Neuronal stem cell (in vitro differentiated cells): ENCODE measurements at regions not wholly inside any gene's neighbourhood (a gene's known extent, or its start where the extent isn't known, plus 50 kb on each side); places are given as distances from the start of the nearest gene placed in this dataset.

Source experiments
- DNase-seq: peaks from one replicate; pipeline ENCODE4 v3.0.0-alpha.2; 2013; ENCODE audit warnings: low spot score
- H2AFZ ChIP-seq: one replicate; pipeline ENCODE4 v1.6.1; 2013; ENCODE audit warnings: mild to moderate bottlenecking, low read length, inconsistent platforms
- H2AK5ac ChIP-seq: 2 replicates; pipeline ENCODE4 v1.6.1; 2013; ENCODE audit warnings: low read depth, mild to moderate bottlenecking, inconsistent platforms, low read length, moderate library complexity, mixed read lengths
- H2BK120ac ChIP-seq: 2 replicates; pipeline ENCODE4 v1.6.1; 2013; ENCODE audit warnings: low read depth, mild to moderate bottlenecking, inconsistent platforms, low read length, moderate library complexity, mixed read lengths
- H2BK12ac ChIP-seq: one replicate; pipeline ENCODE4 v1.6.1; 2013; ENCODE audit warnings: low read length, inconsistent platforms
- H2BK15ac ChIP-seq: 2 replicates; pipeline ENCODE4 v1.6.1; 2013; ENCODE audit warnings: mild to moderate bottlenecking, low read length, inconsistent platforms, mixed read lengths
- H2BK5ac ChIP-seq: one replicate; pipeline ENCODE4 v1.6.1; 2013; ENCODE audit warnings: inconsistent platforms, mild to moderate bottlenecking, low read length, moderate library complexity
- H3K14ac ChIP-seq: one replicate; pipeline ENCODE4 v1.6.1; 2013; ENCODE audit warnings: low read length, inconsistent platforms
- H3K18ac ChIP-seq: 2 replicates; pipeline ENCODE4 v1.6.1; 2013; ENCODE audit warnings: low read length, inconsistent platforms
- H3K23ac ChIP-seq: 2 replicates; pipeline ENCODE4 v1.6.1; 2013; ENCODE audit warnings: low read depth, mild to moderate bottlenecking, mixed read lengths, low read length, inconsistent platforms; ENCODE audit not compliant: poor library complexity
- H3K27ac ChIP-seq: replicated peaks from 3 replicates; pipeline ENCODE4 v1.5.1; 2013; ENCODE audit warnings: low read length, inconsistent platforms
- H3K27me3 ChIP-seq, 3 experiments: 2 replicates each; pipeline ENCODE4 v1.6.1; 2013; ENCODE audit warnings: low read length in 3 of 3, mild to moderate bottlenecking in 2 of 3, inconsistent platforms in 1 of 3, low read depth in 1 of 3, mixed read lengths in 1 of 3, moderate library complexity in 1 of 3; ENCODE audit not compliant: control insufficient read depth in 3 of 3, insufficient read depth in 3 of 3
- H3K36me3 ChIP-seq, 2 donors: replicated peaks in 1 of 2; 2 replicates each; pipeline ENCODE4 v1.6.1; 2013; ENCODE audit warnings: low read length in 2 of 2; ENCODE audit not compliant: control insufficient read depth in 2 of 2, insufficient read depth in 2 of 2
- H3K4ac ChIP-seq: 2 replicates; pipeline ENCODE4 v1.6.1; 2013; ENCODE audit warnings: inconsistent platforms, mild to moderate bottlenecking, low read length, moderate library complexity
- H3K4me1 ChIP-seq, 2 donors: 1 replicate in 1 of 2; 2 replicates in 1 of 2; pipeline ENCODE4 v1.6.1; 2013; ENCODE audit warnings: low read length in 2 of 2, low read depth in 1 of 2; ENCODE audit not compliant: control insufficient read depth in 2 of 2, insufficient read depth in 1 of 2
- H3K4me2 ChIP-seq: one replicate; pipeline ENCODE4 v1.6.1; 2013; ENCODE audit warnings: mild to moderate bottlenecking, low read length, inconsistent platforms; ENCODE audit not compliant: insufficient read depth, poor library complexity, severe bottlenecking
- H3K4me3 ChIP-seq, 2 donors: 2 replicates each; pipeline ENCODE4 v1.5.1; 2013; ENCODE audit warnings: low read length in 2 of 2, mild to moderate bottlenecking in 2 of 2, inconsistent platforms in 1 of 2, moderate library complexity in 1 of 2
- H3K79me1 ChIP-seq: one replicate; pipeline ENCODE4 v1.6.1; 2013; ENCODE audit warnings: low read depth, mild to moderate bottlenecking, inconsistent platforms, low read length, moderate library complexity
- H3K9ac ChIP-seq: one replicate; pipeline ENCODE4 v1.6.1; 2013; ENCODE audit warnings: mild to moderate bottlenecking, low read depth, low read length, inconsistent platforms; ENCODE audit not compliant: poor library complexity
- H3K9me3 ChIP-seq, 2 donors: replicated peaks in 1 of 2; 2 replicates each; pipeline versions ENCODE3 to v1.6.1; 2013; ENCODE audit warnings: low read length in 2 of 2, mild to moderate bottlenecking in 2 of 2, inconsistent platforms in 1 of 2, low read depth in 1 of 2, mixed read lengths in 1 of 2, moderate library complexity in 1 of 2; ENCODE audit not compliant: control insufficient read depth in 2 of 2, insufficient read depth in 1 of 2
- H4K8ac ChIP-seq: one replicate; pipeline ENCODE4 v1.6.1; 2013; ENCODE audit warnings: low read depth, mild to moderate bottlenecking, inconsistent platforms, low read length, moderate library complexity
- H4K91ac ChIP-seq: one replicate; pipeline ENCODE4 v1.6.1; 2013; ENCODE audit warnings: low read length, low read depth, mild to moderate bottlenecking, inconsistent platforms; ENCODE audit not compliant: poor library complexity
- WGBS, 2 donors: extraction: QIAGEN DNeasy Blood & Tissue Kit; methylation state at CpG; one replicate each; pipeline ENCODE4 v1.1.7; 2013; ENCODE audit warnings: missing lambda C conversion rate in 2 of 2, mixed read lengths in 1 of 2; ENCODE audit not compliant: insufficient read length in 2 of 2, insufficient replicate concordance in 1 of 2; ENCODE audit errors: extremely low coverage in 2 of 2; 5-methylcytosine and 5-hydroxymethylcytosine counted together

DNA sequence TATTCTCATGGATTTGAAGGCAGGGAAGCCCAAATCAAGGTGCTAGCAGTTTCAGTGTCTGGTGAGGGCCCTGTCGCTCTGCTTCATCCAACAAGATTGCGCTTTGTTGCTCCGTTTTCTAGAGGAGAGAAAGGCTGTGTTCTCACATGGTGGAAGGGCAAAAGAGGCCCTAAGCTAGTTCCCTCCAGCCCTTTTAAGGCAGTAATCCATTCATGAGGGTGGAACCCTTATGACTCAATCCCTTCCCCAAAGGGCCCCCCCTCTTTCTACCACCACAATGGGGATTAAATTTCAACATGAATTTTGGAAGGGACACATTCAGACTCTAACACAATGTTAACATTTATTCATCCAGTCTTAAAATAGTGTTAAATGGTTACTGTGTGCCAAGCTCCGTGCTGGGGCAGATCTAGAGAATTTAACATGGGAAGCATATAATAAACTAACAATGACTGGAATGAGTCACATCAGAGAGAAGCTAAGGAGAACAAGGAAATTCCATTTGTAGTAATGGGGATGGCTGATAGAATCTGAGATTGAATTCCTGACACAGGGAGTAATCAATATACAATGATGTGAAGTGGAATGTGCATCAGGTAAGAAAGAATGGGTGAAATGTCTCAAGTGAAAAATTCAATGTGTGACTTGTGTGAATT, 382.8 kb upstream of the ZNF608 start:
- no peak overlapping the region for H3K4me2 ChIP-seq
- WGBS, 2 donors, result no CpG with 5 or more reads among the region's 4 CpGs

DNA sequence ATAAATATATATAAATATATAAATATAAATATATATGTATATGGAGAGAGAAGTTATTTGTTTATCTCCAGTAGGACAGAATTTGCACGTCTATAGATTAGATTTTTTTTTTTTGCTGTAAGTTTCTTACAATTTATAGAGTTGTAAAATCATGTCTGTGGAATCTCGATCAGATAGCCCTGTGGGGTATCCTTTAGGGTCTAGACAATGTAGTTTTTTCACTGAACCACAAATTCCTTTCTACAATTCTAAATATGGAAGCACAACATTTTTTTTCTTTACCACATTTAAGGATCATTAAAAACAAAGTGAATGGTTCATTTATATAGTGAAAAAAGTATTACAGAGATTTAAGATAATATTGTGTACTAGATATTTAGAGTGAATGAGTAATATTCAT, 384.2 kb upstream of the ZNF608 start:
- no CpG with 5 or more reads among the region's 2 CpGs for WGBS, 2 donors
- no peak overlapping the region for H4K8ac ChIP-seq
- no peak overlapping the region for H3K18ac ChIP-seq
- no peak overlapping the region for H3K4me2 ChIP-seq
- no peak overlapping the region for H3K27ac ChIP-seq
- no peak overlapping the region for H4K91ac ChIP-seq
- no peak overlapping the region for H3K4me3 ChIP-seq
- no peak overlapping the region for H2BK15ac ChIP-seq
- H3K23ac ChIP-seq, result no peak overlapping the region
- DNase-seq, result no peak
- no peaks in the 10 kb centered on the region for H3K9me3 ChIP-seq
- H3K4me1 ChIP-seq, result peaks cover 4 to 5% of the 10 kb centered on the region in 2 donors
- H2BK5ac ChIP-seq, result no peak overlapping the region
- H2BK120ac ChIP-seq, result no peak overlapping the region
- no peak overlapping the region for H2AFZ ChIP-seq
- no peaks in the 10 kb centered on the region for H3K27me3 ChIP-seq
- no peaks in the 10 kb centered on the region for H3K79me1 ChIP-seq
- H3K4ac ChIP-seq, result no peak overlapping the region
- H3K9ac ChIP-seq, result no peak overlapping the region
- no peak overlapping the region for H3K14ac ChIP-seq
- no peak overlapping the region for H2AK5ac ChIP-seq
- no peaks in the 10 kb centered on the region for H3K36me3 ChIP-seq
- no peak overlapping the region for H2BK12ac ChIP-seq

More for the DNA sequence above, 382.8 kb upstream of the ZNF608 start:
- H2AFZ ChIP-seq, result no peak overlapping the region
- H4K91ac ChIP-seq, result no peak overlapping the region
- no peak overlapping the region for H3K9ac ChIP-seq
- H3K4ac ChIP-seq, result no peak overlapping the region
- H3K14ac ChIP-seq, result no peak overlapping the region
- H3K79me1 ChIP-seq, result no peaks in the 10 kb centered on the region
- H3K4me3 ChIP-seq, result no peak overlapping the region
- H2BK15ac ChIP-seq, result no peak overlapping the region
- no peak overlapping the region for H3K23ac ChIP-seq
- no peak overlapping the region for H2AK5ac ChIP-seq
- no peak overlapping the region for H2BK120ac ChIP-seq
- H3K27ac ChIP-seq, result no peak overlapping the region
- no peak for DNase-seq
- H2BK5ac ChIP-seq, result no peak overlapping the region
- peaks cover 1 to 7% of the 10 kb centered on the region in 2 donors for H3K4me1 ChIP-seq
- no peaks in the 10 kb centered on the region for H3K36me3 ChIP-seq
- H2BK12ac ChIP-seq, result no peak overlapping the region
- no peaks in the 10 kb centered on the region for H3K27me3 ChIP-seq
- no peak overlapping the region for H4K8ac ChIP-seq
- H3K9me3 ChIP-seq, result no peaks in the 10 kb centered on the region
- no peak overlapping the region for H3K18ac ChIP-seq

DNA sequence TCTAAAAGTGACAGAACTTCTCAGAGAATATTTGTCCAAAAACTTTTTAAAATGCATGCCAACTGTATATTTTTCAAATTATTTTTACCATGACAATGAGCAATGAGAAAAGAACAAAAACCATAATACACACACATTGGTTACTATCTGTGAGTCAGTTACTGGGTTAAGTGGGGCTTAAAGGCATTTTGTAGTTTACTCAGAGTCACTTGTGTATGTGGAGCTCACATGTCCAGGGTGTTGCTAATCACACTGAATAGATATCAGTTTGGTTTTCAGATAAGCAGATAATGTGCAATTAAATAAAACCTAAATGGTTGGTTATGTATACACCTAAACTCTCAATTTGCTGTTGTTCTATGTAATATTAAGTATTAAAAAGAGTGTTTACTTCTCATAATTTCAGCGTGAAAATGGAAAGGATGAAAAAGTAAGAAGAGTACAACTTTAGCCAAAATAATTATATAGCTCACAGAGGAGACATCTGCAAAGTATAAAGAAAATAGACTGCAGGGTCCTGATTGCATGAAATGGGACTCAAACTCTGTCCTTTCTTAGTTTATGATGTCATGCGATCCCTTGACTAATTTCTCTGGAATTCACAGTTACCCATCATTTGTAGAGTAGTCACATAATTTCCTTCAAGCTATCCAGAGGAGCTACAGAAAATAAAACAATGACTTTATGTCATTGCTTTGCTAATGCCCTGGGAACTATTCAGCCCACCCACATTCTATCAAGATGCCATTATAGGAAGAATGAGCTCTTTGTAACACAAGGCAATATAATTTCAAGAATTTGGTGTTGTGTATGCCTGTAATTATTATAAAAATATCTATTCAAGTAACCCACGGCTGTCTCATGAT, 388.0 kb upstream of the ZNF608 start:
- Histone ChIP-seq H4K8ac (no peak overlapping the region), H2AK5ac (no peak overlapping the region), H3K27me3 (no peaks in the 10 kb centered on the region), H3K14ac (no peak overlapping the region), H3K9ac (no peak overlapping the region), H3K27ac (no peak overlapping the region), H3K4me1 (peaks cover 6 to 13% of the 10 kb centered on the region in 2 donors), H3K23ac (no peak overlapping the region), H3K36me3 (no peaks in the 10 kb centered on the region), H3K4me3 (no peak overlapping the region), H2BK12ac (no peak overlapping the region), H3K18ac (no peak overlapping the region), H3K79me1 (no peaks in the 10 kb centered on the region), H3K4me2 (no peak overlapping the region), H4K91ac (no peak overlapping the region), H2BK5ac (no peak overlapping the region), H3K9me3 (no peaks in the 10 kb centered on the region), H2BK120ac (no peak overlapping the region), H2AFZ (no peak overlapping the region), H3K4ac (no peak overlapping the region), H2BK15ac (no peak overlapping the region)
- DNase-seq, result peak; percentile 17
- WGBS, 2 donors, result no CpG with 5 or more reads among the region's 3 CpGs

DNA sequence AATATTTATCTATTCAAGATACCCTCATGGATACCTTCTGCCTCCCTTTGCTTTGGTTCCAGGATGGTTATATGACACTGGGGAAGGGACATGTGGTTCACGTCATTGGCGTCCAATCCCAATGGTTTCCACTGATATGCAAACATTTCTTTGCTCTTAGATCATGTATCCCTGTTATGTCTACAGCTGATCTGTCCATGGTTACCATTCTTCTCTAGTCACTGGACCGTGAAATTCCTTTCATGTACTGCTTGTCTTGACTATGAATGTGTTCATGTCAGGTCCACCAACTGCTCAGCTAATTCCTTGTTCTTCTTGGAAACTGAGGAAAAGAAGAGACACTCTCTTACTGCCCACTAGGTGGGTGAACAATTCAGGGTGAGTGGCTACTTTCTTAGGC, 391.1 kb upstream of the ZNF608 start:
- H3K4me1 ChIP-seq, result peaks cover 6 to 16% of the 10 kb centered on the region in 2 donors
- H2BK12ac ChIP-seq, result no peak overlapping the region
- no peaks in the 10 kb centered on the region for H3K79me1 ChIP-seq
- H3K27me3 ChIP-seq, result no peaks in the 10 kb centered on the region
- H3K27ac ChIP-seq, result no peak overlapping the region
- WGBS, 2 donors, result no CpG with 5 or more reads among the region's 3 CpGs
- H3K9ac ChIP-seq, result no peak overlapping the region
- no peaks in the 10 kb centered on the region for H3K36me3 ChIP-seq
- H4K8ac ChIP-seq, result no peak overlapping the region
- H3K4me3 ChIP-seq, result no peak overlapping the region
- H3K18ac ChIP-seq, result no peak overlapping the region
- H3K23ac ChIP-seq, result no peak overlapping the region
- no peak overlapping the region for H2AFZ ChIP-seq
- no peak for DNase-seq
- H2BK5ac ChIP-seq, result no peak overlapping the region
- no peak overlapping the region for H2AK5ac ChIP-seq
- no peak overlapping the region for H2BK120ac ChIP-seq
- no peak overlapping the region for H3K14ac ChIP-seq
- no peak overlapping the region for H3K4me2 ChIP-seq
- no peak overlapping the region for H2BK15ac ChIP-seq
- no peaks in the 10 kb centered on the region for H3K9me3 ChIP-seq
- no peak overlapping the region for H3K4ac ChIP-seq
- H4K91ac ChIP-seq, result no peak overlapping the region
